Adipocyte (in vitro differentiated cells): ENCODE measurements at regions not wholly inside any gene's neighbourhood (a gene's known extent, or its start where the extent isn't known, plus 50 kb on each side); places are given as distances from the start of the nearest gene placed in this dataset.
"Not testable (repeated sequence)": the region's sequence is repeated elsewhere in the genome, so short reads cannot be mapped to it uniquely, and the experiment has no call there.

Source experiments
- DNase-seq: peaks from one replicate; pipeline ENCODE4 v3.0.0-alpha.2; 2015; ENCODE audit warnings: low read depth
- H3K27me3 ChIP-seq: replicated peaks from 2 replicates; pipeline ENCODE4 v1.7.0; 2013; ENCODE audit warnings: mild to moderate bottlenecking, low read length, moderate library complexity; ENCODE audit not compliant: control insufficient read depth, insufficient read depth
- H3K36me3 ChIP-seq: 2 replicates; pipeline ENCODE4 v1.7.0; 2013; ENCODE audit warnings: low read length, mild to moderate bottlenecking, moderate library complexity; ENCODE audit not compliant: control insufficient read depth, insufficient read depth, severe bottlenecking
- H3K4me1 ChIP-seq: 2 replicates; pipeline ENCODE4 v1.7.0; 2013; ENCODE audit warnings: mild to moderate bottlenecking, low read length, moderate library complexity; ENCODE audit not compliant: control insufficient read depth, insufficient read depth
- H3K4me3 ChIP-seq: 2 replicates; pipeline ENCODE4 v1.7.0; 2013; ENCODE audit warnings: mild to moderate bottlenecking, low read length, moderate library complexity
- H3K9ac ChIP-seq: 2 replicates; pipeline ENCODE4 v1.7.0; 2013; ENCODE audit warnings: mild to moderate bottlenecking, low read length, moderate library complexity
- H3K9me3 ChIP-seq: 2 replicates; pipeline ENCODE4 v1.7.0; 2013; ENCODE audit warnings: mild to moderate bottlenecking, low read length, moderate library complexity; ENCODE audit not compliant: control insufficient read depth

GRCh38 chr10:100655326-100655759 lies 90.0 kb upstream of the PAX2 start:
- no peak overlapping the region for H3K4me3 ChIP-seq
- no peak for DNase-seq
- no peak overlapping the region for H3K9ac ChIP-seq
- H3K27me3 ChIP-seq, result peaks cover 62% of the 10 kb centered on the region
- no peaks in the 10 kb centered on the region for H3K36me3 ChIP-seq
- H3K9me3 ChIP-seq, result peaks cover 4% of the 10 kb centered on the region
- H3K4me1 ChIP-seq, result peaks cover 4% of the 10 kb centered on the region

- H3K4me1 ChIP-seq, result peaks cover 4% of the 10 kb centered on the region
- no peak overlapping the region for H3K9ac ChIP-seq
- H3K36me3 ChIP-seq, result no peaks in the 10 kb centered on the region
- peaks cover 66% of the 10 kb centered on the region for H3K27me3 ChIP-seq
- no peak overlapping the region for H3K4me3 ChIP-seq
- H3K9me3 ChIP-seq, result peaks cover 4% of the 10 kb centered on the region
- no peak for DNase-seq
These were observed 89.5 kb upstream of the PAX2 start for GRCh38 chr10:100655760-100656421.

GRCh38 chr10:100656454-100656853 lies 88.9 kb upstream of the PAX2 start:
- Histone ChIP-seq H3K9ac (no peak overlapping the region), H3K4me1 (peaks cover 4% of the 10 kb centered on the region), H3K9me3 (peaks cover 4% of the 10 kb centered on the region), H3K27me3 (peaks cover 70% of the 10 kb centered on the region), H3K36me3 (no peaks in the 10 kb centered on the region), H3K4me3 (no peak overlapping the region)
- peak; percentile 23 for DNase-seq

GRCh38 chr10:100658269-100658668 lies 87.1 kb upstream of the PAX2 start:
- H3K9ac ChIP-seq, result no peak overlapping the region
- H3K4me1 ChIP-seq, result peaks cover 4% of the 10 kb centered on the region
- H3K9me3 ChIP-seq, result peaks cover 4% of the 10 kb centered on the region
- peaks cover 74% of the 10 kb centered on the region for H3K27me3 ChIP-seq
- no peaks in the 10 kb centered on the region for H3K36me3 ChIP-seq
- H3K4me3 ChIP-seq, result no peak overlapping the region
- no peak for DNase-seq

- H3K4me3 ChIP-seq, result no peak overlapping the region
- H3K9me3 ChIP-seq, result peaks cover 4% of the 10 kb centered on the region
- no peak for DNase-seq
- H3K4me1 ChIP-seq, result peaks cover 4% of the 10 kb centered on the region
- H3K36me3 ChIP-seq, result no peaks in the 10 kb centered on the region
- H3K27me3 ChIP-seq, result peaks cover 77% of the 10 kb centered on the region
- H3K9ac ChIP-seq, result no peak overlapping the region
These were observed 85.9 kb upstream of the PAX2 start for GRCh38 chr10:100659361-100660098.

GRCh38 chr10:100660365-100660764 lies 85.0 kb upstream of the PAX2 start:
- H3K9ac ChIP-seq, result no peak overlapping the region
- H3K4me1 ChIP-seq, result peaks cover 4% of the 10 kb centered on the region
- no peak for DNase-seq
- H3K27me3 ChIP-seq, result peaks cover 80% of the 10 kb centered on the region
- H3K9me3 ChIP-seq, result peaks cover 4% of the 10 kb centered on the region
- H3K4me3 ChIP-seq, result no peak overlapping the region
- no peaks in the 10 kb centered on the region for H3K36me3 ChIP-seq

GRCh38 chr10:100660945-100661344 lies 84.4 kb upstream of the PAX2 start:
- H3K27me3 ChIP-seq, result peaks cover 74% of the 10 kb centered on the region
- H3K4me3 ChIP-seq, result no peak overlapping the region
- H3K9ac ChIP-seq, result no peak overlapping the region
- H3K4me1 ChIP-seq, result peaks cover 1% of the 10 kb centered on the region
- no peaks in the 10 kb centered on the region for H3K36me3 ChIP-seq
- peaks cover 4% of the 10 kb centered on the region for H3K9me3 ChIP-seq
- no peak for DNase-seq

- Histone ChIP-seq H3K4me3 (no peak overlapping the region), H3K27me3 (peaks cover 72% of the 10 kb centered on the region), H3K4me1 (no peaks in the 10 kb centered on the region), H3K9ac (no peak overlapping the region), H3K9me3 (peaks cover 4% of the 10 kb centered on the region), H3K36me3 (no peaks in the 10 kb centered on the region)
- DNase-seq, result no peak
These were observed 83.9 kb upstream of the PAX2 start for GRCh38 chr10:100661520-100661919.

- peaks cover 4% of the 10 kb centered on the region for H3K9me3 ChIP-seq
- peaks cover 69% of the 10 kb centered on the region for H3K27me3 ChIP-seq
These were observed 83.3 kb upstream of the PAX2 start for GRCh38 chr10:100662067-100662466.

GRCh38 chr10:100664316-100665149 lies 80.8 kb upstream of the PAX2 start:
- no peak for DNase-seq
- Histone ChIP-seq H3K4me1 (no peaks in the 10 kb centered on the region), H3K9me3 (peaks cover 4% of the 10 kb centered on the region), H3K4me3 (no peak overlapping the region), H3K9ac (no peak overlapping the region), H3K36me3 (no peaks in the 10 kb centered on the region), H3K27me3 (peaks cover 69% of the 10 kb centered on the region)

More at GRCh38 chr10:100662067-100662466, 83.3 kb upstream of the PAX2 start:
- Histone ChIP-seq H3K4me3 (no peak overlapping the region), H3K36me3 (no peaks in the 10 kb centered on the region), H3K4me1 (no peaks in the 10 kb centered on the region), H3K9ac (no peak overlapping the region)
- no peak for DNase-seq

- not testable (repeated sequence) for H3K9me3 ChIP-seq, DNase-seq, H3K36me3 ChIP-seq, H3K9ac ChIP-seq, H3K4me3 ChIP-seq, H3K4me1 ChIP-seq
- H3K27me3 ChIP-seq, result peaks cover 70% of the 10 kb centered on the region
These were observed 78.7 kb upstream of the PAX2 start for GRCh38 chr10:100666634-100667033.
